Vagina (tissue), 2 donors: ENCODE measurements at regions not wholly inside any gene's neighbourhood (a gene's known extent, or its start where the extent isn't known, plus 50 kb on each side); places are given as distances from the start of the nearest gene placed in this dataset.

Source experiments
- CTCF ChIP-seq, 3 experiments: fragments of 450-650 bp in 2 of 3; fragments of 200-600 bp in 1 of 3; sonication (generic) in 1 of 3; IDR thresholded peaks; one replicate each; pipeline ENCODE4 v1.5.1; 2017 to 2019; ENCODE audit warnings: antibody characterized with exemption in 3 of 3, mild to moderate bottlenecking in 2 of 3, moderate library complexity in 2 of 3
- POLR2AphosphoS5 ChIP-seq, 2 donors: sonication (generic); formaldehyde crosslinking; IDR thresholded peaks; one replicate each; pipeline ENCODE4 v1.9.0; 2017; ENCODE audit warnings: antibody characterized with exemption in 2 of 2, mild to moderate bottlenecking in 2 of 2, low read depth in 1 of 2; ENCODE audit not compliant: insufficient read depth in 1 of 2

DNA sequence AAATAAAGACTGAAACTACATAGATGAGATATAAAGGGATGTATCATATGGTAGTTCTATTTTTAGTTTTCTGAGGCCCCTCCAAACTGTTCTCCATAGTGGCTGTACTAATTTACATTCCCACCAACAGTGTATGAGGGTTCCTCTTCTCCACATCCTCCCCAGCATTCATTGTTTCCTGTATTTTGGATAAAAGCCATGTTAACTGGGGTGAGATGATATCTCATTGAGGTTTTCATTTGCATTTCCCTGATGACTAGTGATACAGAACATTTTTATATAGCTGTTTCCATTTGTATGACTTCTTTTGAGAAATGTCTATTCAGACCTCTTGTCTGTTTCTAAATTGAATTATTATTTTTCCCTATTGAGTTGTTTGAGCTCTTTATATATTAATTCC is 229.3 kb downstream of the RFPL4B start:
- TF ChIP-seq CTCF (IDR thresholded peaks at IDR 0.05) (no peak), POLR2AphosphoS5 (IDR thresholded peaks at IDR 0.05; ENCODE audit: insufficient read depth in 1 of 2, low read depth in 1 of 2) (no peak)
